Activated CD4-positive, alpha-beta memory T cell treated with anti-CD3 and anti-CD28 coated beads, Interleukin-2, amount 10 ng/mL, durations not matched to agents 7 days and 5 days (primary cell): ENCODE measurements at regions not wholly inside any gene's neighbourhood (a gene's known extent, or its start where the extent isn't known, plus 50 kb on each side); places are given as distances from the start of the nearest gene placed in this dataset.
"Not testable (repeated sequence)": the region's sequence is repeated elsewhere in the genome, so short reads cannot be mapped to it uniquely, and the experiment has no call there.

Experiments used
- CTCF ChIA-PET: fragments of 350-600 bp; sonication (Branson Sonifier 250); formaldehyde crosslinking; loops from one replicate; lab custom pipeline; 2021; ENCODE audit warnings: antibody characterized with exemption, inconsistent platforms; lab: Charles Lee
- POLR2A ChIA-PET: fragments of 350-600 bp; sonication (Branson Sonifier 250); formaldehyde crosslinking; loops from one replicate; lab custom pipeline; 2021; ENCODE audit warnings: antibody characterized with exemption; lab: Charles Lee
- DNase-seq: peaks from one replicate; pipeline ENCODE4 v3.0.0-alpha.2; 2020
- H3K27ac Mint-ChIP-seq: one replicate; pipeline ENCODE4 v1.8.0; 2021; ENCODE audit warnings: mild to moderate bottlenecking, mixed read lengths
- H3K27me3 Mint-ChIP-seq: one replicate; pipeline ENCODE4 v1.8.0; 2021; ENCODE audit warnings: mixed read lengths
- H3K36me3 Mint-ChIP-seq: one replicate; pipeline ENCODE4 v1.8.0; 2021; ENCODE audit warnings: low read depth, mixed read lengths
- H3K4me1 Mint-ChIP-seq: one replicate; pipeline ENCODE4 v1.8.0; 2021; ENCODE audit warnings: mixed read lengths
- H3K4me3 Mint-ChIP-seq: one replicate; pipeline ENCODE4 v1.8.0; 2021; ENCODE audit warnings: mild to moderate bottlenecking, mixed read lengths
- H3K9me3 Mint-ChIP-seq: one replicate; pipeline ENCODE4 v1.8.0; 2021; ENCODE audit warnings: mixed read lengths

- Mint-ChIP-seq H3K36me3 (no peaks in the 10 kb centered on the region), H3K9me3 (no peaks in the 10 kb centered on the region), H3K27ac (no peak overlapping the region), H3K27me3 (peaks cover 28% of the 10 kb centered on the region), H3K4me3 (no peak overlapping the region), H3K4me1 (no peaks in the 10 kb centered on the region)
- ChIA-PET CTCF (no interaction called here), POLR2A (no interaction called here)
- no peak for DNase-seq
Measured at GRCh38 chr15:94847325-94847724, 616.0 kb downstream of the MCTP2 start.

DNA sequence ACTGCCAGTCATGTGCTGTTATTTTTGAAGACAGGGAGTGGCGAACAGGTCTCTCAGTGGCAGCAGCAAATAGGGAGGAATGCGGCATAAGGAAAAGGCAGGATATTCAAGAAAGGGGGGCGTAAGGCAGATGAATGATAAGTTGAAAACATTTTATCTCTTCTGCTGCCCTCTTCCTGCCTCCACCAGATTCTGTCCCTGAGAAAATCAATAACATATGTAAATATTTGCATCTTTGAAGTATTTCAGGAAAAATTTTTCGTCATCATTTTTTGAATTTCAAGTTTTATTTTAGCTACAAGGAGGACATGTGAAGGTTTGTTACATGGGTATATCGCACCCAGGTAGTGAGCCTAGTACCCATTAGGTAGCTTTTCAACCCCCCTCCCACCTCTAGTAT lies 616.7 kb downstream of the MCTP2 start:
- Mint-ChIP-seq H3K4me1 (no peaks in the 10 kb centered on the region), H3K4me3 (no peak overlapping the region), H3K36me3 (no peaks in the 10 kb centered on the region), H3K9me3 (no peaks in the 10 kb centered on the region), H3K27me3 (peaks cover 28% of the 10 kb centered on the region), H3K27ac (no peak overlapping the region)
- DNase-seq = no peak
- CTCF ChIA-PET = no interaction called here
- POLR2A ChIA-PET = no interaction called here

- no peaks in the 10 kb centered on the region for H3K4me1 Mint-ChIP-seq
- CTCF ChIA-PET = no interaction called here
- DNase-seq = no peak
- no peaks in the 10 kb centered on the region for H3K27me3 Mint-ChIP-seq
- H3K9me3 Mint-ChIP-seq = peaks cover 3% of the 10 kb centered on the region
- H3K27ac Mint-ChIP-seq = no peak overlapping the region
- POLR2A ChIA-PET = no interaction called here
- H3K36me3 Mint-ChIP-seq = no peaks in the 10 kb centered on the region
- H3K4me3 Mint-ChIP-seq = no peak overlapping the region
Measured at GRCh38 chr15:94855018-94855408, 623.7 kb downstream of the MCTP2 start.

GRCh38 chr15:94855409-94856266 lies 624.3 kb downstream of the MCTP2 start:
- POLR2A ChIA-PET = no interaction called here
- Mint-ChIP-seq H3K27me3 (no peaks in the 10 kb centered on the region), H3K27ac (no peak overlapping the region), H3K9me3 (peaks cover 3% of the 10 kb centered on the region), H3K4me3 (no peak overlapping the region), H3K4me1 (no peaks in the 10 kb centered on the region), H3K36me3 (no peaks in the 10 kb centered on the region)
- CTCF ChIA-PET = no interaction called here
- no peak for DNase-seq

GRCh38 chr15:94856267-94856854 lies 625.0 kb downstream of the MCTP2 start:
- Mint-ChIP-seq H3K27me3 (no peaks in the 10 kb centered on the region), H3K4me3 (no peak overlapping the region), H3K36me3 (no peaks in the 10 kb centered on the region), H3K27ac (no peak overlapping the region), H3K9me3 (peaks cover 3% of the 10 kb centered on the region), H3K4me1 (no peaks in the 10 kb centered on the region)
- POLR2A ChIA-PET = no interaction called here
- DNase-seq = no peak
- CTCF ChIA-PET = no interaction called here

DNA sequence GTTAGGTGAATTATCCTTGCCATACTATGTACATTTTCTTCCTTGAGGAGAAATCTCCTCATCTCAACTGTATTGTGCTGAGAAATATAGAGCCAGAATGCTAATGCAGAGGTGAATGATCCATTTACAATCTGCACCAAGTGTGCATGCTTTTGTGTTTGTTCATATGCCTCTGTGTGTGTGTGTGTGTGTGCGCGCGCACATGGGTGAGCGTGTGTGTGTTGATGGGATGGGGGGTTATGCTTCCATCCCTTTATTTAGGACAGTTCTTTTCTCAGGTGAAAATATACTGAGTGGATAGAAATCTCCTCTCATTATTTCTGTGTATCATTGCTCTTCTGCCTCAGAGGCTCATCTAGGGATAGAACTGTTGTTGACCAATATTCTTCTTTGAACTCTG lies 626.1 kb downstream of the MCTP2 start:
- Mint-ChIP-seq H3K36me3 (no peaks in the 10 kb centered on the region), H3K9me3 (peaks cover 3% of the 10 kb centered on the region), H3K4me3 (no peak overlapping the region), H3K27ac (no peak overlapping the region), H3K4me1 (no peaks in the 10 kb centered on the region), H3K27me3 (no peaks in the 10 kb centered on the region)
- DNase-seq = no peak
- POLR2A ChIA-PET = no interaction called here
- CTCF ChIA-PET = no interaction called here

DNA sequence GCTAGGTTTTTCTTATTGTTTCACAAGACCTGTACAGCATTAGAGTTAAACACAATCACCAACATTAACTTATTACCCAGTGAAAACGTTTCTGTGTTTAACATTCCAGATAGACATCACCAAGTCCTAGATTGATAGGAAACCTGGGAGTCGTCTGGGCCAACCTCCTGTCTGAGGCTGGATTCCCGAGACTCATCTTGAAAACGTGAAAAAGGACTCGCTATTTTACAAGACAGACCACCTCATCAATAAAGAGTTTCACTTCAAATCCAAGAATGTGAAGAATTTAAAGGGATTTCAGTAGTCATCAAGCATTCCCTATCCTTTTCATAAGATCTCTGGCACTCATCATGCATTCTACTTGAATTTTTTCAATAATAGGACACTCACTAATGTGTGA lies 626.6 kb downstream of the MCTP2 start:
- Mint-ChIP-seq H3K27ac (no peak overlapping the region), H3K4me3 (no peak overlapping the region), H3K36me3 (no peaks in the 10 kb centered on the region), H3K27me3 (no peaks in the 10 kb centered on the region), H3K9me3 (peaks cover 3% of the 10 kb centered on the region), H3K4me1 (no peaks in the 10 kb centered on the region)
- ChIA-PET CTCF (no interaction called here), POLR2A (no interaction called here)
- no peak for DNase-seq

DNA sequence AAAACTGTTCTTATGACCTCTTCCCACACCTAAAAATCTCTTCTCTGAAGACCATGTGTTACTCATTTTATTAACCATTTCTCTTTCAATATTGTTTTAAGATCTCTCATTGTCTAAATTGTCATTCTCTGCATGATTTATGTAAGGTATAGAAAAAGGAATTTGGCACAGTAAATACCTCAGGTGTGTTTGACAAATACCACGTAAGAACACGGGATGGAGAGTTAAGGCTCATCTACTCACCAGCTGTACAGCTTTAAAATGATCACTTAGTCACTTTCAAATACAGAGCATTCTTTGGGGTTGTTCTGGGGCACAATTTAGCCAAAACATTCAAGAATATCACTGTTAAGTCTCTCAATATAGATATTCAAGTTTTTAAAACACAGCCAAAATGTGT lies 627.1 kb downstream of the MCTP2 start:
- CTCF ChIA-PET = no interaction called here
- Mint-ChIP-seq H3K27me3 (no peaks in the 10 kb centered on the region), H3K4me1 (no peaks in the 10 kb centered on the region), H3K27ac (no peak overlapping the region), H3K9me3 (peaks cover 2% of the 10 kb centered on the region), H3K4me3 (no peak overlapping the region), H3K36me3 (no peaks in the 10 kb centered on the region)
- POLR2A ChIA-PET = no interaction called here
- no peak for DNase-seq

- ChIA-PET CTCF (no interaction called here), POLR2A (no interaction called here)
- H3K4me1 Mint-ChIP-seq = no peaks in the 10 kb centered on the region
- no peaks in the 10 kb centered on the region for H3K9me3 Mint-ChIP-seq
- H3K27me3 Mint-ChIP-seq = no peaks in the 10 kb centered on the region
- H3K4me3 Mint-ChIP-seq = no peak overlapping the region
- no peak for DNase-seq
- no peaks in the 10 kb centered on the region for H3K36me3 Mint-ChIP-seq
- no peak overlapping the region for H3K27ac Mint-ChIP-seq
Measured at GRCh38 chr15:94858920-94859319, 627.6 kb downstream of the MCTP2 start.

- POLR2A ChIA-PET = no interaction called here
- Mint-ChIP-seq H3K36me3 (no peaks in the 10 kb centered on the region), H3K9me3 (peaks cover 5% of the 10 kb centered on the region), H3K27me3 (no peaks in the 10 kb centered on the region), H3K4me3 (no peak overlapping the region), H3K4me1 (no peaks in the 10 kb centered on the region), H3K27ac (no peak overlapping the region)
- DNase-seq = no peak
- CTCF ChIA-PET = no interaction called here
Measured at GRCh38 chr15:94864600-94864999, 633.2 kb downstream of the MCTP2 start.

GRCh38 chr15:94868265-94868664 lies 636.9 kb downstream of the MCTP2 start:
- H3K36me3 Mint-ChIP-seq, DNase-seq, H3K4me3 Mint-ChIP-seq, H3K4me1 Mint-ChIP-seq, CTCF ChIA-PET, POLR2A ChIA-PET, H3K27ac Mint-ChIP-seq, H3K9me3 Mint-ChIP-seq, H3K27me3 Mint-ChIP-seq: not testable (repeated sequence)

DNA sequence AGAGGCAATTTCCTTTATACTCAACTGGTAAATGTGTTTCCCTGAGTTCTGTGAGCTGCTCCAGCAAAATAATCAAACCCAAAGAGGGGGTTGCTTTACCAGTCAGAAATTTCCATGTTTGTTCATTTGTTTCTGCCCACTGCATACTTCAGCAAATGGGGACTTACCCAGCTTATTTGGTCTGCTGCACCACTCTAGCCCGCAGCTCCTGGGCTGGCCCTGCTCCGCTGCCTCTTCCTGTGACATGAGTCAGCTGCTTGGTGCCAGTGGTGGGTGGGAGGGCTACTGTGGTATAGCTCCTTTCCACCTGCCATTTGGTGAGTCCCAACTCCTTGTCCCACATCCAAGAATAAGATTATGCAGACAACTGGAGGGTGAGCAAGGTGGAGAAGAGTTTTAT lies 644.2 kb downstream of the MCTP2 start:
- Mint-ChIP-seq H3K27me3 (no peaks in the 10 kb centered on the region), H3K4me1 (no peaks in the 10 kb centered on the region), H3K4me3 (no peak overlapping the region), H3K36me3 (no peaks in the 10 kb centered on the region), H3K9me3 (peaks cover 7% of the 10 kb centered on the region), H3K27ac (no peak overlapping the region)
- POLR2A ChIA-PET = no interaction called here
- DNase-seq = no peak
- CTCF ChIA-PET = no interaction called here

DNA sequence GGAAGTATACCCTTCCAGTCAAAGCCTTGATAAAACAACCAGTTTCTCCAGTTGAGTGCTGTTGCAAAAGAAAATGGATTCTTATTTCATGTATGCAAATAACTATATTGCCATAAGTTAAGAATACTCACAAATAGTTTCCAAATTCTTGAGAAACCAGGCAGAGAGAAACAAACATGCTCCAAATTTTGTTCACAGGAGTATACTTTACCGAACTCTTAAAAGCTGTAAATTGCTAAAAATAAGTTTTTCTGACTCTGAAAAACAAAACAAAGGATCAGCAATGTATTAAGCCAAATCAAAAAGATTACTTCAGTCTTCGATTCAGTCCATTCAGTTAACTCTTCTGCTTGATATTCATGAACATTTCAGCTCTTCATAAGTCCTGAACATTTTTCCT lies 646.5 kb downstream of the MCTP2 start:
- H3K27me3 Mint-ChIP-seq = no peaks in the 10 kb centered on the region
- no peak overlapping the region for H3K4me3 Mint-ChIP-seq
- H3K36me3 Mint-ChIP-seq = no peaks in the 10 kb centered on the region
- no peak overlapping the region for H3K27ac Mint-ChIP-seq
- ChIA-PET POLR2A (no interaction called here), CTCF (no interaction called here)
- no peak for DNase-seq
- peaks cover 7% of the 10 kb centered on the region for H3K9me3 Mint-ChIP-seq
- no peaks in the 10 kb centered on the region for H3K4me1 Mint-ChIP-seq
